Activated naive CD8-positive, alpha-beta T cell (primary cell): ENCODE measurements at regions not wholly inside any gene's neighbourhood (a gene's known extent, or its start where the extent isn't known, plus 50 kb on each side); places are given as distances from the start of the nearest gene placed in this dataset.
"Not testable (repeated sequence)": the region's sequence is repeated elsewhere in the genome, so short reads cannot be mapped to it uniquely, and the experiment has no call there.

Experiments
- H3K27ac Mint-ChIP-seq: one replicate; pipeline ENCODE4 v1.8.0; 2021; ENCODE audit warnings: mixed read lengths
- H3K27me3 Mint-ChIP-seq: one replicate; pipeline ENCODE4 v1.8.0; 2021; ENCODE audit warnings: mixed read lengths
- H3K36me3 Mint-ChIP-seq: one replicate; pipeline ENCODE4 v1.8.0; 2021; ENCODE audit warnings: mixed read lengths
- H3K4me1 Mint-ChIP-seq: one replicate; pipeline ENCODE4 v1.8.0; 2021; ENCODE audit warnings: low read depth, mixed read lengths
- H3K4me3 Mint-ChIP-seq: one replicate; pipeline ENCODE4 v1.8.0; 2021; ENCODE audit warnings: mild to moderate bottlenecking, mixed read lengths
- H3K9me3 Mint-ChIP-seq: one replicate; pipeline ENCODE4 v1.8.0; 2021; ENCODE audit warnings: low read depth, mixed read lengths

GRCh38 chr6:103719545-103719944 is 1140.2 kb downstream of the HACE1 start:
- no peaks in the 10 kb centered on the region for H3K4me1 Mint-ChIP-seq

GRCh38 chr6:103715269-103715668 is 1144.5 kb downstream of the HACE1 start:
- Mint-ChIP-seq H3K27me3 (no peaks in the 10 kb centered on the region), H3K36me3 (no peaks in the 10 kb centered on the region), H3K4me3 (no peak overlapping the region), H3K9me3 (peaks cover 6% of the 10 kb centered on the region), H3K4me1 (no peaks in the 10 kb centered on the region), H3K27ac (no peak overlapping the region)

More at GRCh38 chr6:103719545-103719944, 1140.2 kb downstream of the HACE1 start:
- Mint-ChIP-seq H3K27ac (no peak overlapping the region), H3K4me3 (no peak overlapping the region), H3K9me3 (peaks cover 6% of the 10 kb centered on the region), H3K36me3 (no peaks in the 10 kb centered on the region), H3K27me3 (no peaks in the 10 kb centered on the region)

GRCh38 chr6:103709236-103709635 is 1150.5 kb downstream of the HACE1 start:
- not testable (repeated sequence) for H3K4me3 Mint-ChIP-seq, H3K27ac Mint-ChIP-seq

GRCh38 chr6:103707596-103708325 is 1152.0 kb downstream of the HACE1 start:
- Mint-ChIP-seq H3K27ac (no peak overlapping the region), H3K4me3 (no peak overlapping the region), H3K9me3 (no peaks in the 10 kb centered on the region), H3K36me3 (no peaks in the 10 kb centered on the region), H3K27me3 (no peaks in the 10 kb centered on the region), H3K4me1 (no peaks in the 10 kb centered on the region)

More at GRCh38 chr6:103709236-103709635, 1150.5 kb downstream of the HACE1 start:
- H3K9me3 Mint-ChIP-seq, H3K36me3 Mint-ChIP-seq, H3K27me3 Mint-ChIP-seq, H3K4me1 Mint-ChIP-seq: not testable (repeated sequence)

GRCh38 chr6:103699769-103700168 is 1160.0 kb downstream of the HACE1 start:
- Mint-ChIP-seq H3K4me1 (no peaks in the 10 kb centered on the region), H3K27ac (no peak overlapping the region), H3K27me3 (no peaks in the 10 kb centered on the region), H3K36me3 (no peaks in the 10 kb centered on the region), H3K9me3 (no peaks in the 10 kb centered on the region), H3K4me3 (no peak overlapping the region)

GRCh38 chr6:103687430-103687829 is 1172.3 kb downstream of the HACE1 start:
- H3K4me1 Mint-ChIP-seq: no peaks in the 10 kb centered on the region
- H3K4me3 Mint-ChIP-seq: no peak overlapping the region
- H3K36me3 Mint-ChIP-seq: no peaks in the 10 kb centered on the region
- H3K27ac Mint-ChIP-seq: no peak overlapping the region
- peaks cover 4% of the 10 kb centered on the region for H3K9me3 Mint-ChIP-seq
- H3K27me3 Mint-ChIP-seq: no peaks in the 10 kb centered on the region

- Mint-ChIP-seq H3K4me1 (peaks cover 2% of the 10 kb centered on the region), H3K4me3 (no peak overlapping the region), H3K9me3 (peaks cover 4% of the 10 kb centered on the region), H3K27ac (no peak overlapping the region), H3K36me3 (no peaks in the 10 kb centered on the region), H3K27me3 (no peaks in the 10 kb centered on the region)
Observed at GRCh38 chr6:103680116-103680515, 1179.6 kb downstream of the HACE1 start.

GRCh38 chr6:103677290-103677689 is 1182.4 kb downstream of the HACE1 start:
- Mint-ChIP-seq H3K27me3 (no peaks in the 10 kb centered on the region), H3K4me3 (no peak overlapping the region), H3K9me3 (no peaks in the 10 kb centered on the region), H3K36me3 (no peaks in the 10 kb centered on the region), H3K27ac (no peak overlapping the region), H3K4me1 (peaks cover 2% of the 10 kb centered on the region)

GRCh38 chr6:103675807-103676406 is 1183.8 kb downstream of the HACE1 start:
- Mint-ChIP-seq H3K27ac (no peak overlapping the region), H3K36me3 (no peaks in the 10 kb centered on the region), H3K27me3 (no peaks in the 10 kb centered on the region), H3K4me3 (no peak overlapping the region), H3K9me3 (no peaks in the 10 kb centered on the region), H3K4me1 (peaks cover 2% of the 10 kb centered on the region)

- Mint-ChIP-seq H3K9me3 (no peaks in the 10 kb centered on the region), H3K4me3 (no peak overlapping the region), H3K27me3 (no peaks in the 10 kb centered on the region), H3K36me3 (no peaks in the 10 kb centered on the region), H3K27ac (no peak overlapping the region), H3K4me1 (peaks cover 2% of the 10 kb centered on the region)
Observed at GRCh38 chr6:103674790-103675189, 1184.9 kb downstream of the HACE1 start.

GRCh38 chr6:103672169-103672568 is 1187.5 kb downstream of the HACE1 start:
- Mint-ChIP-seq H3K4me3 (no peak overlapping the region), H3K4me1 (peaks cover 2% of the 10 kb centered on the region), H3K27ac (no peak overlapping the region), H3K27me3 (no peaks in the 10 kb centered on the region), H3K9me3 (no peaks in the 10 kb centered on the region), H3K36me3 (no peaks in the 10 kb centered on the region)

GRCh38 chr6:103629613-103630012 is 1230.1 kb downstream of the HACE1 start:
- no peak overlapping the region for H3K27ac Mint-ChIP-seq
- H3K4me1 Mint-ChIP-seq: no peaks in the 10 kb centered on the region
- H3K36me3 Mint-ChIP-seq: no peaks in the 10 kb centered on the region
- no peaks in the 10 kb centered on the region for H3K9me3 Mint-ChIP-seq
- no peaks in the 10 kb centered on the region for H3K27me3 Mint-ChIP-seq
- H3K4me3 Mint-ChIP-seq: no peak overlapping the region

- Mint-ChIP-seq H3K9me3 (peaks cover 12% of the 10 kb centered on the region), H3K27ac (no peak overlapping the region), H3K4me3 (no peak overlapping the region)
Observed at GRCh38 chr6:103617642-103618041, 1242.1 kb downstream of the HACE1 start.

GRCh38 chr6:103587722-103588121 is 1272.0 kb downstream of the HACE1 start:
- Mint-ChIP-seq H3K27ac (no peak overlapping the region), H3K36me3 (no peaks in the 10 kb centered on the region), H3K4me1 (no peaks in the 10 kb centered on the region), H3K4me3 (no peak overlapping the region), H3K9me3 (peaks cover 4% of the 10 kb centered on the region), H3K27me3 (no peaks in the 10 kb centered on the region)

More at GRCh38 chr6:103617642-103618041, 1242.1 kb downstream of the HACE1 start:
- Mint-ChIP-seq H3K36me3 (no peaks in the 10 kb centered on the region), H3K4me1 (no peaks in the 10 kb centered on the region), H3K27me3 (no peaks in the 10 kb centered on the region)

GRCh38 chr6:103578115-103578514 is 1281.6 kb downstream of the HACE1 start:
- no peak overlapping the region for H3K27ac Mint-ChIP-seq
- H3K36me3 Mint-ChIP-seq: no peaks in the 10 kb centered on the region
- peaks cover 3% of the 10 kb centered on the region for H3K9me3 Mint-ChIP-seq
- no peaks in the 10 kb centered on the region for H3K4me1 Mint-ChIP-seq
- no peak overlapping the region for H3K4me3 Mint-ChIP-seq
- H3K27me3 Mint-ChIP-seq: no peaks in the 10 kb centered on the region

- Mint-ChIP-seq H3K9me3 (peaks cover 9% of the 10 kb centered on the region), H3K4me3 (no peak overlapping the region), H3K4me1 (no peaks in the 10 kb centered on the region), H3K36me3 (no peaks in the 10 kb centered on the region), H3K27me3 (no peaks in the 10 kb centered on the region), H3K27ac (no peak overlapping the region)
Observed at GRCh38 chr6:103570431-103570830, 1289.3 kb downstream of the HACE1 start.
